Liver (tissue), 8 donors: ENCODE measurements at regions not wholly inside any gene's neighbourhood (a gene's known extent, or its start where the extent isn't known, plus 50 kb on each side); places are given as distances from the start of the nearest gene placed in this dataset.

Experiments used
- DNase-seq: peaks from one replicate; pipeline ENCODE4 v3.0.0-alpha.2; 2017; ENCODE audit warnings: low spot score
- H3K27ac ChIP-seq, 2 donors: one replicate each; pipeline ENCODE4 v1.7.0; 2013; ENCODE audit warnings: inconsistent platforms in 2 of 2, low read length in 2 of 2, control low read depth in 1 of 2, low read depth in 1 of 2, mild to moderate bottlenecking in 1 of 2
- H3K27me3 ChIP-seq, 4 donors: one replicate each; pipeline versions ENCODE4 v1.6.1 to v1.7.0; 2013; ENCODE audit warnings: low read length in 3 of 4, inconsistent platforms in 1 of 4, mild to moderate bottlenecking in 1 of 4, moderate library complexity in 1 of 4; ENCODE audit not compliant: control insufficient read depth in 4 of 4, insufficient read depth in 4 of 4
- H3K36me3 ChIP-seq, 4 donors: one replicate each; pipeline versions ENCODE4 v1.6.1 to v1.7.0; 2013; ENCODE audit warnings: low read length in 3 of 4, mild to moderate bottlenecking in 3 of 4, low read depth in 1 of 4, moderate library complexity in 1 of 4; ENCODE audit not compliant: control insufficient read depth in 4 of 4, insufficient read depth in 3 of 4
- H3K4me1 ChIP-seq, 4 donors: one replicate each; pipeline versions ENCODE4 v1.6.1 to v1.7.0; 2013; ENCODE audit warnings: low read length in 3 of 4, mild to moderate bottlenecking in 3 of 4, moderate library complexity in 1 of 4; ENCODE audit not compliant: control insufficient read depth in 4 of 4, insufficient read depth in 4 of 4
- H3K4me3 ChIP-seq, 3 donors: one replicate each; pipeline versions ENCODE4 v1.6.1 to v1.7.0; 2013; ENCODE audit warnings: low read length in 3 of 3, control low read depth in 1 of 3, low read depth in 1 of 3, mild to moderate bottlenecking in 1 of 3
- H3K9ac ChIP-seq, 2 donors: one replicate each; pipeline ENCODE4 v1.7.0; 2013; ENCODE audit warnings: low read length in 2 of 2, mild to moderate bottlenecking in 2 of 2, moderate library complexity in 2 of 2, control low read depth in 1 of 2, low read depth in 1 of 2
- H3K9me3 ChIP-seq, 4 donors: one replicate each; pipeline versions ENCODE4 v1.6.1 to v1.7.0; 2013; ENCODE audit warnings: low read length in 3 of 4; ENCODE audit not compliant: control insufficient read depth in 4 of 4
- CTCF ChIP-seq: fragments of 150-350 bp; IDR thresholded peaks from 2 replicates; pipeline ENCODE4 v1.5.1; 2017; ENCODE audit warnings: improper control_type of control experiment, low read depth, low read length; ENCODE audit not compliant: missing input control
- EGR1 ChIP-seq, 2 donors: IDR thresholded peaks; 2 replicates each; pipeline ENCODE4 v1.6.1; 2016 to 2018; ENCODE audit warnings: antibody characterized with exemption in 2 of 2, low read depth in 2 of 2
- FOXA1 ChIP-seq: IDR thresholded peaks from 2 replicates; pipeline ENCODE4 v1.6.1; 2016; ENCODE audit warnings: antibody characterized with exemption
- GABPA ChIP-seq, 2 donors: IDR thresholded peaks in 1 of 2; conservative IDR thresholded peaks in 1 of 2; 2 replicates each; pipeline ENCODE4 v1.6.1; 2016; ENCODE audit warnings: antibody characterized with exemption in 2 of 2, mild to moderate bottlenecking in 1 of 2, moderate library complexity in 1 of 2
- HNF4A ChIP-seq, 2 donors: conservative IDR thresholded peaks; 2 replicates each; pipeline ENCODE4 v1.6.1; 2016; ENCODE audit warnings: antibody characterized with exemption in 2 of 2, mild to moderate bottlenecking in 2 of 2
- HNF4G ChIP-seq: IDR thresholded peaks from 2 replicates; pipeline ENCODE4 v1.6.1; 2016; ENCODE audit warnings: antibody characterized with exemption
- JUND ChIP-seq, 2 donors: IDR thresholded peaks; 2 replicates each; pipeline ENCODE4 v1.6.1; 2016; ENCODE audit warnings: antibody characterized with exemption in 2 of 2
- NR2F2 ChIP-seq: IDR thresholded peaks from 2 replicates; pipeline ENCODE4 v1.6.1; 2016; ENCODE audit warnings: antibody characterized with exemption
- RAD21 ChIP-seq, 2 donors: IDR thresholded peaks; 2 replicates each; pipeline ENCODE4 v1.6.1; 2016; ENCODE audit warnings: antibody characterized with exemption in 2 of 2, mild to moderate bottlenecking in 2 of 2
- REST ChIP-seq: IDR thresholded peaks from 2 replicates; pipeline ENCODE4 v1.6.1; 2016; ENCODE audit warnings: antibody characterized with exemption, mild to moderate bottlenecking
- RXRA ChIP-seq, 2 donors: IDR thresholded peaks; 2 replicates each; pipeline ENCODE4 v1.6.1; 2017 to 2018; ENCODE audit warnings: antibody characterized with exemption in 2 of 2, mild to moderate bottlenecking in 1 of 2
- TAF1 ChIP-seq: conservative IDR thresholded peaks from 2 replicates; pipeline ENCODE4 v1.6.1; 2016; ENCODE audit warnings: antibody characterized with exemption, mild to moderate bottlenecking
- YY1 ChIP-seq: IDR thresholded peaks from 2 replicates; pipeline ENCODE4 v1.6.1; 2016; ENCODE audit warnings: antibody characterized with exemption, mild to moderate bottlenecking
- WGBS: extraction: QIAGEN DNeasy Blood & Tissue Kit; methylation state at CpG from one replicate; pipeline ENCODE4 v1.1.7; 2013; 5-methylcytosine and 5-hydroxymethylcytosine counted together
- TF ChIP-seq, protein P1 (sequence below): IDR thresholded peaks from 2 replicates; pipeline ENCODE4 v1.6.1; 2016; ENCODE audit warnings: antibody characterized with exemption
- TF ChIP-seq, protein P2 (sequence below): IDR thresholded peaks from 2 replicates; pipeline ENCODE4 v1.6.1; 2016; ENCODE audit warnings: antibody characterized with exemption
- donor health status: healthy.
- donor health status: healthy.
- donor health status: healthy.
- donor health status: healthy.
- donor health status: healthy.

DNA sequence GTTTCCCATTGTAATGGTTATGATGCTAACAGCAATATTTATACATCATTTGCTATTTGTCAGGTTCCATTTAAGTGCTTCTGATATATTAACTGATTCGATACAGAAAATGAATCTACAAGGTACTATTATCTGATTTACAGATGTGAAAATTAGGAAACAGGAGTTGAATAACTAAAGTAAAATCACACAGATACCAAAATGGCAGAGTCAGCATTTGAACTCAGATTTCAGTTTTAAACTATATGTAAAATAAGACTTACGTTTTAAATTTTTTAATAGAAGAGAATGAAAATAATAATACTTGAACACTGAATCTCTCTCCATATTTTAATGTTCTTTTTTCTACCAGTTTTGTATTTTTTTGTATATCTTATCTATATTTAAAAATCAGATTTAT lies 313.2 kb downstream of the MDFIC start:
- WGBS = 83% methylated on average over 2 of the region's 2 CpGs
- no peak for DNase-seq
- Histone ChIP-seq H3K9me3 (peaks cover 0 to 6% (median 4%) of the 10 kb centered on the region in 4 donors), H3K36me3 (no peaks in the 10 kb centered on the region), H3K27me3 (no peaks in the 10 kb centered on the region), H3K4me3 (no peak overlapping the region), H3K4me1 (no peaks in the 10 kb centered on the region), H3K27ac (no peak overlapping the region), H3K9ac (no peak overlapping the region)
- TF ChIP-seq CTCF (no peak), EGR1 (IDR thresholded peaks at IDR 0.05; ENCODE audit: low read depth in 2 of 2) (no peak), HNF4G (no peak), JUND (IDR thresholded peaks at IDR 0.05) (no peak), REST (no peak), HNF4A (conservative IDR thresholded peaks at IDR 0.05) (no peak), FOXA1 (no peak), TAF1 (no peak), NR2F2 (no peak), RAD21 (IDR thresholded peaks at IDR 0.05) (no peak), RXRA (IDR thresholded peaks at IDR 0.05) (no peak), YY1 (no peak)
- TF ChIP-seq, protein P1, sequence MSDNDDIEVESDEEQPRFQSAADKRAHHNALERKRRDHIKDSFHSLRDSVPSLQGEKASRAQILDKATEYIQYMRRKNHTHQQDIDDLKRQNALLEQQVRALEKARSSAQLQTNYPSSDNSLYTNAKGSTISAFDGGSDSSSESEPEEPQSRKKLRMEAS = no peak
- TF ChIP-seq, protein P2, sequence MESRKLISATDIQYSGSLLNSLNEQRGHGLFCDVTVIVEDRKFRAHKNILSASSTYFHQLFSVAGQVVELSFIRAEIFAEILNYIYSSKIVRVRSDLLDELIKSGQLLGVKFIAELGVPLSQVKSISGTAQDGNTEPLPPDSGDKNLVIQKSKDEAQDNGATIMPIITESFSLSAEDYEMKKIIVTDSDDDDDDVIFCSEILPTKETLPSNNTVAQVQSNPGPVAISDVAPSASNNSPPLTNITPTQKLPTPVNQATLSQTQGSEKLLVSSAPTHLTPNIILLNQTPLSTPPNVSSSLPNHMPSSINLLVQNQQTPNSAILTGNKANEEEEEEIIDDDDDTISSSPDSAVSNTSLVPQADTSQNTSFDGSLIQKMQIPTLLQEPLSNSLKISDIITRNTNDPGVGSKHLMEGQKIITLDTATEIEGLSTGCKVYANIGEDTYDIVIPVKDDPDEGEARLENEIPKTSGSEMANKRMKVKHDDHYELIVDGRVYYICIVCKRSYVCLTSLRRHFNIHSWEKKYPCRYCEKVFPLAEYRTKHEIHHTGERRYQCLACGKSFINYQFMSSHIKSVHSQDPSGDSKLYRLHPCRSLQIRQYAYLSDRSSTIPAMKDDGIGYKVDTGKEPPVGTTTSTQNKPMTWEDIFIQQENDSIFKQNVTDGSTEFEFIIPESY = no peak

- DNase-seq = no peak
- 70% methylated on average over 3 of the region's 3 CpGs for WGBS
- Histone ChIP-seq H3K27me3 (no peaks in the 10 kb centered on the region), H3K27ac (no peak overlapping the region), H3K36me3 (no peaks in the 10 kb centered on the region), H3K9me3 (peaks cover 0 to 6% (median 4%) of the 10 kb centered on the region in 4 donors), H3K4me3 (no peak overlapping the region), H3K4me1 (no peaks in the 10 kb centered on the region), H3K9ac (no peak overlapping the region)
- TF ChIP-seq GABPA (IDR thresholded peaks at IDR 0.05 in 1 of 2, conservative IDR thresholded peaks at IDR 0.05 in 1 of 2) = no peak
- no peak for TF ChIP-seq CTCF
- no peak for TF ChIP-seq EGR1 (IDR thresholded peaks at IDR 0.05; ENCODE audit: low read depth in 2 of 2)
- TF ChIP-seq, protein P1 = no peak
- no peak for TF ChIP-seq FOXA1
- TF ChIP-seq, protein P2 = no peak
- TF ChIP-seq HNF4G = no peak
Measured at GRCh38 chr7:115233809-115234208, 311.9 kb downstream of the MDFIC start.
